ENCODE measurements at regions not wholly inside any gene's neighbourhood (a gene's known extent, or its start where the extent isn't known, plus 50 kb on each side); places are given as distances from the start of the nearest gene placed in this dataset.
"Not testable (repeated sequence)": the region's sequence is repeated elsewhere in the genome, so short reads cannot be mapped to it uniquely, and the experiment has no call there.

DNA sequence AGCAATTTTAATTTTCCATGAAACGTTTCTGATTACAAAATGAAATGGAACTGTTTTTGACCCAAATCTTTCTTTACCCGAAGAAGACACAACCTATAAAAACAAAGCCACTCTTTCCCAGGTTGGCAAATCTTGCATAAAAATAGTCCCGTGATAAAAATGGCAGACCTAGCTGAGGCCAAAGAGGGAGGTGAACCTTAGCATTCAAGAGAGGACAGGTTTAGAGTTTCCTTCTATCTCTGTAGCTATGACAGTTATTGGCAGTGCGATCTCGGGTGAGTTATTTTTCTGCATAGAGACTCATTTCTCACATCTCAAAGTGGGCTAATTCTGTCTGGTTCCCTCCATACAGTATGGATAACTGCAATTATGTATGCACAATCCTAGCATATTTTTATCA, 241.4 kb downstream of the MAP2K6 start:
- in situ Hi-C loops (cut with HindIII; ENCODE audit: low sequenced_read_pairs): no loop called here
- no peak for DNase-seq (ENCODE audit: low spot score)

DNA sequence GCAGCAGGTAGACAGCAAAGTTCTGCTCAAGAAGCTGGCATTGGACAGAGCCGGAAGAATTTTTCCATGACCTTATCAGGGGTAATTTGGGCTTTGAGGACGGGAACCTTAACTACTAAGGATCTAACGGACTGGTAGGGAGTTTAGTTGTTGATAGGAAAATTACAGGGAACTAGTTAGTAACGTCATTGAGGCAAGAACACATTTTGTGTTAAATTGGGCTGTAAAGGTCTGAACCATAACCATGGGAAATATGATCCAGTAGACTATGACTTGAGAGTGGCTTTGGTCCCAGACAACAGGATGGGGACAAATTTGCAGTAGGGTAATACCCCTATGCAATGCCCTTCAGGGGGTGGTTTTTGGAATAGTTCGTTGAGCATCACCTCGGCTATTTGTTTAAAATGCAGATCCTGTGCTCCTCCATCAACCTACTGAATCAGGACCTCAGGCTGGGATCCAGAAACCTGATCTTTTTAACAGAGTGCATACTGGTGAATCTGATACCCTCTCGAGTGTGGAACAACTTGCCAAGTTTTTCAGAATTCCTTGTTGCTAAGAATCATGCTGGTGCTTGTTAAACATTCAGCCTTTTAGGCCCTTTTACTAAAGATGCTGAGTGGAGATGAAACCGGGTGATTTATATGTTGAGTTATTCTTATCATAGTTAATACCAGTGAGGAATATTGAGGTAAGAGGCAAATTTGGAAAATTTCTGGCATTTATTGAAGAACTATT, 255.1 kb downstream of the MAP2K6 start:
- DNase-seq (ENCODE audit: low spot score): no peak
- in situ Hi-C loops (cut with HindIII; ENCODE audit: low sequenced_read_pairs): no loop called here

DNA sequence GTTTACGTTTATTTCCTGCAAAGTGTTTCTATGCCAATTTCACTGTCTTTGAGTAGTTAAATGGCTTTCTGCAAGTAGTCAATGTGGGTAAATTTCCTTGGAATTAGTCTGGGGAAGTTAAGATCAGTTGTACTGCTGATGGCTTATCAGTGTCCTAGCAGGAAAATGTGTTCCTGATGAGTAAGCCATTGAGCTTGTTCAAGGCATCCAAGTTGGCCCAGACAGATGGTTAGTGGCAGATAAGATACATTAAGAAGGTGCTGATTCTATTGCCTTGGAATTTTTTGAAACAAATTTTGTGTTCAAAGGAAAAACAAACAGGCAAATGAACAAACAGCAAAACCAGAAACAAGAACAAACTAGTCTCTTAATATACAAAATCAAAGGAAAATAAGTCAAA, 258.4 kb downstream of the MAP2K6 start:
- in situ Hi-C loops (cut with HindIII; ENCODE audit: low sequenced_read_pairs): no loop called here
- peak; percentile 29 for DNase-seq (ENCODE audit: low spot score)

DNA sequence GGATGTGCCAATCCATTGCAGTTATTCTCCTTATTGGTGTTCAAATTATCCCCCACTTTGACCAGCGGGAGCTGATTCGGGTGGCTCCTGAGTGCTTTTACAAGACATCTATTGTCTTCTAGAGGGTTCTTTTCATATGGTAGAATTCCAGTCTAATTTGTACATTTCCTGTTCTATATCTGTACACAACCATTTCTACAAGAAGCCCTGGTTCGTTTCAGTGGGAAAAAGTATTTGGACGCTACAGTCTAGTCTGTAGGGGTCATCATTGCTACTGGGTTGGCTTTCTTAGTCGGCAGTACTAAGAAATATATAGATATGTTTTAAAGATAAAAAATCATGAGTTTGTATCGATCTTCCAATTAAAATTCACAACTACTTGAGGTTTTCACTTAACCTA, 262.6 kb downstream of the MAP2K6 start:
- in situ Hi-C loops (cut with HindIII; ENCODE audit: low sequenced_read_pairs): no loop called here
- DNase-seq (ENCODE audit: low spot score): no peak

DNA sequence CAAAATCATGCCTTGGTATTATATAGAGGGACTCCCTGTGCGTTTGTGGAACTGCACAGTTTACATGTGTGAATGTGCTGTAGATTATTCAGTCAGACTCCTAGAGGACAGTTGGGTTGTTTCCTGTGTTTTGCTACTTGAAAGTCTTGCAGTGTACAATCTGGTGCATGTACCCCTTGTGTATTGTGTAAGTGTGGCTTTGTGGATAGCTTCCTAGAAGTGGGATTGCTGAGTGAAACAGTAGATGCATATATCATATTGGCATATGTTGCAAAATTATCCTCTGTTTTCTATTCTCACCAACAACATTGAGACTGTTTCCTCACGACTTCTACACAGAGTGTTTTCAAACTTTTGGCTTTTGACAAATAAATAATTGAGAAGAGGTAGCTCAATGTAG, 263.7 kb downstream of the MAP2K6 start:
- DNase-seq (ENCODE audit: low spot score): no peak
- in situ Hi-C loops (cut with HindIII; ENCODE audit: low sequenced_read_pairs): no loop called here

DNA sequence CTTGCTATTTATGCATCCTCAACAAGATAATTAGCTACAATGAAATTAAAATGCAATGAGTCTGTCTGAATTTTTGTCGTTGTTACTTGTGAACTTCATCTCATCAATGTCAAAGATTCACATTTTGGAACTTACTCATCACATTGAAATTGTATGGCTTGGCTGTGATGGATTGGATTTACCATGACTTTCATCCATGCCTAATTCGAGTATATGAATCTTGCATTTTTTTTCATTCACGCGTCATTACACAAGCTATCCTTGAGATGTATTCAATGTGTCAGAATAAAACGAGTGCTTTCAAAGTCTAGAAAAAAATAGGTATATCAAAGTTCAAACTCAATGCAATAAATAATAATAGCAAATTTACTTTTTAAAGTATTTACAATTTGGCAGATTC, 265.3 kb downstream of the MAP2K6 start:
- in situ Hi-C loops (cut with HindIII; ENCODE audit: low sequenced_read_pairs): no loop called here
- DNase-seq (ENCODE audit: low spot score): no peak

DNA sequence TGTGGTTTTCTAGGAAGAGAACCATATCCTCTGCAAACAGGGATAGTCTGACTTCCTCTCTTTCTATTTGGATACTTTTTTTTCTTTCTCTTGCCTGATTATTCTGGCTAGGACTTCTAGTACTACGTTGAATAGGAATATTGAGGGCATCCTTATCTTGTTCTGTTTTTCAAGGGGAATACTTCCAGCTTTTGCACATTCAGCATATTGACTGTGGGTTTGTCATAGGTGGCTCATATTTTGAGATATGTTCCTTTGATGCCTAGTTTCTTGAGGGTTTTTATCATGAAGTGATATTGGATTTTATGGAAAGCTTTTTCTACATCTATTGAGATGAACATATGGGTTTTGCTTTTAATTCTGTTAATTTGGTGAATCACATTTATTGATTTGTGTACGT, 269.8 kb downstream of the MAP2K6 start:
- in situ Hi-C loops (cut with HindIII; ENCODE audit: low sequenced_read_pairs): no loop called here
- no peak for DNase-seq (ENCODE audit: low spot score)

DNA sequence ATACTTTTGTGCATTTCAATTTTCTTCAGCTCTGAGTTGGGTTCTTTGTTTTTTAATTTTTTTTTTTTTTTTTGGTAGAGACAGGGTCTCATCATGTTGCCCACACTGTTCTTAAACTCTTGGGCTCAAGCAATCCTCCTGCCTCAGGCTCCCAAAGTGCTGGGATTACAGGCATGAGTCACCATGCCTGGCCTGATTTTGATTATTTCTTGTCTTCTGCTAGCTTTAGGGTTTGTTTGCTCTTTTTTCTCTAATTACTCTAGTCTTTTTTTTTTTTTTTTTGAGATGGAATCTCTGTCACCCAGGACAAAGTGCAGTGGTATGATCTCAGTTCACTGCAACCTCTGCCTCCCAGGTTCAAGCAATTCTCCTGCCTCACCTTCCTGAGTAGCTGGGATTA, 270.7 kb downstream of the MAP2K6 start:
- in situ Hi-C loops (cut with HindIII; ENCODE audit: low sequenced_read_pairs); DNase-seq (ENCODE audit: low spot score): not testable (repeated sequence)

DNA sequence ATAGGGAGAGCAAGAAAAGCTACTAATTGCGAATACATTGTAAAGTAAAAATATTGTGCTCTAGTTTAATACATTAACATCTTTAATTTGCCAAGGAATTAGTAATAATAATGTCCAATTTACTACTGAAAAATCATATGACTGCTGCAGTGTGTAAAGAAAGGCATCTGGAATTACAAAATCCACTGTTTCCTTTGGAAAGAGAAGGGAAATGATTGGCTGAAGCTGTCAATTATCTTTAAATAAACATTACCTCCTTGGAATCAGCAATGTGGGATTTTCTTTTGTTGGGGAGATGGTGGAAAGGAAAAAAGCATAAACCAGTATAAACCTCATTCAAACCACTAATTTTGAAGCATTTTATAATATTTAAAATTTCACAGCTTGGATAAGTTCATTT, 276.0 kb downstream of the MAP2K6 start:
- DNase-seq (ENCODE audit: low spot score): no peak
- in situ Hi-C loops (cut with HindIII; ENCODE audit: low sequenced_read_pairs): no loop called here

DNA sequence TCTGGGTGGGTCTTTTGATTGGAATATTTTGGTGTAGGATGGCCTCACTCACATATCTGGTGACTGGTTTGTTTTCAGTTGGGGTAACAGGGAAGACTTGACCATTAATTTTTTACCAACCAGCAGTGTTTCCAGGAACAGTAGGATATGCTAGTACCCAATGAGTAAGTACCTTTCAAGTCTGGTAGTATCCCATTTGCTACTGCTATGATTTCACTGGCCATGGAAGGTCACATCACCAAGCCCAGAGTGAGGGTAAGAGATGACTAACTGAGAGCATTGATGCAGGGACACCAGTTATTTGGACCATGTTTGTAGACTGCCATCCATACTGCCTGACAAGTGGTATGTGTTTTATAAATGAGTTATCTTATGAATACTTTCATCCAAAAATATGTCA, 277.7 kb downstream of the MAP2K6 start:
- in situ Hi-C loops (cut with HindIII; ENCODE audit: low sequenced_read_pairs): no loop called here
- DNase-seq (ENCODE audit: low spot score): no peak

DNA sequence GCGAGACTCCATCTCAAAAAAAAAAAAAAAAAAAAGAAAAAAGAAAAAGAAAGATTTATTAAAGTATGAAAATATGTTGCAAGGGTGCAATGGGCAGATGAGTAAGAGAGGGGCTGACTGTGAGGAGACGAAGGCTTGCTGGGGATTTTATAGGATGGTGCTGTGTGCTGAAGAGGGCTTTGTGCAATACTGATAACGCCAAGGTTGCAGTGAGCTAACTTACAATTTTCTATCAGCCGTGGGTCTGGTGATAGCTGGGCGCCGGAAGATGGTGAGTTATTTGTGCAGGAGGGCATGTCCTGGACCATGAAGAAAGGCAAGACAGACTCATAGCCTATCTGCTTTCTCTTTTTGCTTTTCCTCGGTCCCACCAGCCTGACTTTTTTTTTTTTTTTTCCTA, 281.1 kb downstream of the MAP2K6 start:
- DNase-seq (ENCODE audit: low spot score): no peak
- in situ Hi-C loops (cut with HindIII; ENCODE audit: low sequenced_read_pairs): no loop called here

DNA sequence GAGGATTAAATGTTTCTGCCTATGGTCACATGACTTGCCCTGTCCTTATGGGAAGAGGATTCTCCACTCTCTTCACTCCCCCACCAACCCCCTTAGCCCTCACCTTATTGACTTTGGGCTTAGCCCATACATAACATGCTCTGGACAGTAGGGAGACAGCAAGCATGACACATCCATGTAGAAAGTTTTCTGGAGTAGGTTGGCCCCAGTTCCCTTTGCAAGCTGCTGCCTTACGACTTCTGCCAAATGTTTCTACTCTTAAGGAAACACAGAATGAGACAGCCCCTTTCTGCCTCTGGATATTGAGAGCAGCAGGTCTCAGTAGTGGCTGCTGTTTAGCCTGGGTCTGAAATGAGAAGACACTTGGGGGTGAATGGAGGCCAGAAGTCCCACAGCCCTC, 282.2 kb downstream of the MAP2K6 start:
- DNase-seq (ENCODE audit: low spot score): no peak
- in situ Hi-C loops (cut with HindIII; ENCODE audit: low sequenced_read_pairs): no loop called here

DNA sequence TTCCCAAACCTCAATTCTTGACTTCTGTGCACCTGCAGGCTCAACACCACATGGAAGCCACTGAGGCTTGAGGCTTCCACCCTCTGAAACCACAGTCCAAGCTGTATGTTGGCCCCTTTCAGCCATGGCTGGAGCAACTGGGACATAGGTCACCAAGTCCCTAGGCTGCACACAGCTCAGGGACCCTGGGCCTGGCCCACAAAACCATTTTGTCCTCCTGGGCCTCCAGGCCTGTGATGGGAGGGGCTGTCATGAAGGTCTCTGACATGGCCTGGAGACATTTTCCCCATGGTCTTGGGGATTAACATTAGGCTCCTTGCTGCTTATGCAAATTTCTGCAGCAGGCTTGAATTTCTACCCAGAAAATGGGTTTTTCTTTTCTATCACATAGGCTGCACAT, 283.9 kb downstream of the MAP2K6 start:
- in situ Hi-C loops (cut with HindIII; ENCODE audit: low sequenced_read_pairs); DNase-seq (ENCODE audit: low spot score): not testable (repeated sequence)

DNA sequence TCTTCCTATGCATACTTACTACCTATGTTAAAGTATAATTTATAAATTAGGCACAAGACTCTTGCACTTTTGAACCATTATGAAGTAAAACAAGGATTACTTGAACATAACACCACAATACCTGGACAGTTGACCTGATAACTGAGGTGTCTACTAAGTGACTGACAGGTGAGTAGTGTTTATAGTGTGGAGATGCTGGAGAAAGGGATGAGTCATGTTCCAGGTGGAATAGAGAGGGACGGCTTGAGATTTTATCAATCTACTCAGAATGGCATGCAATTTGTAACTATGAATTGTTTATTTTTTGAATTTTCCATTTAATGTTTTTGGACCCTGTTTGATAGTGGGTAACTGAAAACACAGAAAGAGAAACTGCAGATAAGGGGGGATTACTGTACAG, 287.6 kb downstream of the MAP2K6 start:
- in situ Hi-C loops (cut with HindIII; ENCODE audit: low sequenced_read_pairs): loop anchor here (25.0 kb wide), 1 partner anchor 115 kb away; no protein-coding TSS in a partner anchor
- no peak for DNase-seq (ENCODE audit: low spot score)

DNA sequence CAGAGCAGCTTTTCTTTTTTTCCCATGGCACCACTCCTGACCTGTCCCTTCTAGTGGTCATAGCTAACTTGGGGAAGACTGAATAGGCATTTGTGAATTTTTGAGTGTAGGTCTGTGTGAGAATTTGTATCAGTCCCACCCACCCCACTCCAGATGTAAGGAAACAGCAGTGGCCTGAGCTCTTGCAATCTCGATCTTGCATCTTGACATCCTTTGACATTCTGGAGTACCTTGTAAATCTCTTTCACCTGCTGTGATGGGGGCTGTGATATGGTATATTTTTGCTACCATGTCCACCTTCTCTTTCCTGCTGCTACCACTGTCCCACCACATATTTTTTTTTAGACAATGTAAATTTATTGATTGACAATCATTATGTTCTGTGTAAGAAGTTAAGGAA, 289.3 kb downstream of the MAP2K6 start:
- no peak for DNase-seq (ENCODE audit: low spot score)
- in situ Hi-C loops (cut with HindIII; ENCODE audit: low sequenced_read_pairs): loop anchor here (25.0 kb wide), 1 partner anchor 116 kb away; no protein-coding TSS in a partner anchor

DNA sequence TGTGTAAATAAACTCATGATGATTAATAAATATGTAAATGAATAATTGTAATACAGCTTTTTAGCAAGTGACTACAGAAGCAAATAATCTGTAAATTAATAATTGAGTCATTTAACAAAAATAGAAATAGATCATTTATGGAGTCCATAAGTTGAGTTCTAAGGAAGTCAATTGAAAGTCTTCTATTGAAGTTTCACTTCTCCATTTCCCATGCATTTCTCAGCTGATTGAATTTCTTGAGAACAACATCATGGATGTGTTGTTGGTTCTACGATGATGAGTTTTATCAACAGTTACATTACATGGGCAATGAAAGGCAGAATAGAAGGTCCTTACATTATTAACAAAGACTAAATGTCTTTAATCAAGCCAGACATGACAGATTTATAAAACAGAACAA, 290.4 kb downstream of the MAP2K6 start:
- in situ Hi-C loops (cut with HindIII; ENCODE audit: low sequenced_read_pairs): loop anchor here (25.0 kb wide), 1 partner anchor 118 kb away; no protein-coding TSS in a partner anchor
- no peak for DNase-seq (ENCODE audit: low spot score)

DNA sequence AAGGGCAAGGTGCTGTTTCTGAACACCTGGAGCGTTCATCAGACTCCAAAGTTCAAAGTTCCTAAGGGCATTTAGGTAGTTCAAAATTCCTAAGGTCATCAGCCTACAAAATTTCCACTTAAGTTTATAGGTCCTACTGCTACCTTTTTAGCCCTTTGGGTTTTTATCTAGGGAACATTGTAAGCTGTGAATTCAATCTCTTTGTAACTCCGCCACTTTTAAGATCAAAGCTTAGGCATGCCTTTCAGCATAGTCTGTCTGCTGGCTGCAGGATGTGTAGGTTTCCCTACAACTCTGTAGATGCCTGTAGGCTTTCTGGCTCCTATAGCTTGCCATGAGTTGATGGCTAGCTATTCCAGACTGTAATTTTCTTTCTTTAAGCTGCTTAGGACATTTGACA, 291.6 kb downstream of the MAP2K6 start:
- DNase-seq (ENCODE audit: low spot score): no peak
- in situ Hi-C loops (cut with HindIII; ENCODE audit: low sequenced_read_pairs): loop anchor here (25.0 kb wide), 1 partner anchor 119 kb away; no protein-coding TSS in a partner anchor

DNA sequence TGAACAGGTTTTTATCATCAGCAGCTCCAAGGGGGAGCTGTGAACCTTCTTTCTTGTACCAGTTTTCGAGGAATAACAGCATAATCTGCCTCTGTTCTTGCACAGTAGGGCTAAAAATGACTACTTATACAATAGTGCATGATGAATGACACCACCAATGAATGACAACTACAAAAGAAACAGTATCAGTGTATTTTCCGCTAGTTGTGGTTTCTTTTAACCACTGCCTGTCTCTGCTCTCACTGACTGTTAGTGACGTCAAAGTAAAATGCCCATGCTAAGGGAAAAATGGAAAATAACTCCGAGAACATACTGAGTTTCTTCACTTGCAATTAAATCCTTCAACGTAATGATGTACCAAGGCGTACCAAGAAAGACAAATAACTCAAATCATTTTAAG, 294.9 kb downstream of the MAP2K6 start:
- DNase-seq (ENCODE audit: low spot score): no peak
- in situ Hi-C loops (cut with HindIII; ENCODE audit: low sequenced_read_pairs): loop anchor here (25.0 kb wide), 1 partner anchor 122 kb away; no protein-coding TSS in a partner anchor

DNA sequence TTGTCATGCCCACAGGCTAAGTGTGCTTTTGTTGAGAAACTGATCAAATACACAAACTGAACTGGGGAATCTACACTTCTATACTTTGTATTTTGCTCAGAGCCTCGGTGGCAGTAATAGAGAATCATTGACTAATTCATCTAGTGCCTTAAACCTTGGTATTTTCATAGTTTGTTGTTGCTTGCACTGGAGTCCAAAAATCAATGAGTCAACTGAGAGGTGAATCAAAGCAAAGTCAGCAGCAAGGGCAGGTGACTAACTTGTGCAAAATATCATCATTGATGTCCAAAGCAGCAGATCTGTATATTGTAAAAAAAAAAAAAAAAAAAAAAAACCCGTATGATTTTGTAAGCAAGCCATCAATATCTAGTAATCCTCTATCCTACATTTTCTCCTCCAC, 296.4 kb downstream of the MAP2K6 start:
- no peak for DNase-seq (ENCODE audit: low spot score)
- in situ Hi-C loops (cut with HindIII; ENCODE audit: low sequenced_read_pairs): loop anchor here (25.0 kb wide), 1 partner anchor 124 kb away; no protein-coding TSS in a partner anchor

DNA sequence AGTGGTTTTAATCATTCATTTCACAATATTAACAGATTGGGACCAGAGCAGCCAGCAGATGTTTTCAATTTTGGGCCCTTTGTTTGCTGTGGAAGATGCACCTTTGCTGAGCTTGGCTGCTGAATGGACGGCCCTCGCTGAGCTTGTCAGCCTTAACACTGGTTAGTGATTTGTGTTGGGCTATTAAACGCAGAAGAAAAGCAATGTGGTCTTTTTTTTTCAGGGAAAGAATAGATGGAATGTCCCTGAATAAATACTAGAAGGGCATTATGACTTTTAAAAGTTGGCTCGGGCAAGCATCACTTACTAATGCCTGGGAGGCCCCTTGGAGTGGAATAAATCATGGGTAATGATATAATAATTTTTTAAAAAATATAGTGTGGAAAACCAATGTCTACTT, 297.0 kb downstream of the MAP2K6 start:
- DNase-seq (ENCODE audit: low spot score): no peak
- in situ Hi-C loops (cut with HindIII; ENCODE audit: low sequenced_read_pairs): loop anchor here (25.0 kb wide), 1 partner anchor 124 kb away; no protein-coding TSS in a partner anchor

DNA sequence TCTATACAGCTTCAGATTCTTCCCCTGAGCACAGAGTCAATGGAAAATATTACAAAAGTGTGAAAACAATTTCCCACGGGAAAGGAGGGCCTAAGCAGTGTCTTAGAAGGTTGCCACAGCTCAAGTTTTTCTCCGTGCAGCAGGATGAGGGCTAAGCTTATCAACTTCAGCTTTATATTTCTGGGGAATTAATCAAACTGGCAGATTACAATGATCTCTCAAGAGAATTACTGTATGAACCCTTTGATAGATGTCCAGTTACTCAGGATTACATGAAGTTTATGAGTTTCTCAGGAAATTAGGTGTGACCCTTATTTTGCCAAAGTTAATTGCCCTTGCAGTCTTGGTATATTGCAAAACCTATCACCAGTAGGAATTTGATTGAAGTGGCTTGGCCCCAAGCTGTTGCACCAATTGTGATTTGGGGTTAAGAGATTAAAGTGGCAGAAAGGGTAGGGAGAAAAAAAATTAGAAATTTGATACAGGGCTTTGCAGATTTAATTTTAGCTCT, 298.4 kb downstream of the MAP2K6 start:
- in situ Hi-C loops (cut with HindIII; ENCODE audit: low sequenced_read_pairs): loop anchor here (25.0 kb wide), 1 partner anchor 126 kb away; no protein-coding TSS in a partner anchor
- peak; percentile 74 for DNase-seq (ENCODE audit: low spot score)
